ENCODE measurements at regions not wholly inside any gene's neighbourhood (a gene's known extent, or its start where the extent isn't known, plus 50 kb on each side); places are given as distances from the start of the nearest gene placed in this dataset.

- TF ChIP-seq CREB1 (CRISPR knock-in tag; IDR thresholded peaks at IDR 0.05) (no peak), ZNF423 (CRISPR knock-in tag; IDR thresholded peaks at IDR 0.05) (no peak), CTCF (IDR thresholded peaks at IDR 0.05) (no peak), ATF2 (CRISPR knock-in tag; IDR thresholded peaks at IDR 0.05; ENCODE audit: borderline replicate concordance, low read depth) (no peak), MAX (CRISPR knock-in tag; IDR thresholded peaks at IDR 0.05) (no peak), JUN (CRISPR knock-in tag; IDR thresholded peaks at IDR 0.05) (no peak)
Observed at GRCh38 chr15:96817900-96818299, 487.4 kb downstream of the NR2F2 start.

Data from WTC11 (cell line).